Suprapubic skin (tissue), 4 donors: ENCODE measurements at regions not wholly inside any gene's neighbourhood (a gene's known extent, or its start where the extent isn't known, plus 50 kb on each side); places are given as distances from the start of the nearest gene placed in this dataset.

Experiments used
- DNase-seq, 2 donors: peaks; one replicate each; pipeline ENCODE4 v3.0.0-alpha.2; 2019; ENCODE audit warnings: low spot score in 2 of 2
- H3K27ac ChIP-seq: fragments of 200-600 bp; sonication (generic); one replicate; pipeline ENCODE4 v1.5.1; 2019
- H3K27me3 ChIP-seq: fragments of 200-600 bp; sonication (generic); one replicate; pipeline ENCODE4 v1.5.1; 2019
- H3K36me3 ChIP-seq: fragments of 200-600 bp; sonication (generic); one replicate; pipeline ENCODE4 v1.5.1; 2019
- H3K4me1 ChIP-seq: fragments of 200-600 bp; sonication (generic); one replicate; pipeline ENCODE4 v1.5.1; 2019
- H3K4me3 ChIP-seq: fragments of 200-600 bp; sonication (generic); one replicate; pipeline ENCODE4 v1.5.1; 2019; ENCODE audit warnings: mild to moderate bottlenecking
- H3K9me3 ChIP-seq: fragments of 200-600 bp; sonication (generic); one replicate; pipeline ENCODE4 v1.5.1; 2019
- EP300 ChIP-seq: sonication (generic); formaldehyde crosslinking; IDR thresholded peaks from one replicate; pipeline ENCODE4 v1.6.1; 2017; ENCODE audit warnings: antibody characterized with exemption
- POLR2A ChIP-seq, 2 donors: fragments of 450-650 bp; IDR thresholded peaks; one replicate each; pipeline ENCODE4 v1.6.1; 2017; ENCODE audit warnings: antibody characterized with exemption in 2 of 2, mild to moderate bottlenecking in 2 of 2, moderate library complexity in 2 of 2
- POLR2AphosphoS5 ChIP-seq, 3 donors: sonication (generic); formaldehyde crosslinking; IDR thresholded peaks; one replicate each; pipeline ENCODE4 v1.6.1; 2017; ENCODE audit warnings: antibody characterized with exemption in 3 of 3
- WGBS: methylation state at CpG from one replicate; pipeline ENCODE4 v1.1.5; 2018; 5-methylcytosine and 5-hydroxymethylcytosine counted together
- TF ChIP-seq, protein P1 (sequence below), 2 donors: fragments of 200-600 bp in 1 of 2; fragments of 450-650 bp in 1 of 2; sonication (generic) in 1 of 2; IDR thresholded peaks; one replicate each; pipeline ENCODE4 v1.5.1; 2016 to 2019; ENCODE audit warnings: antibody characterized with exemption in 2 of 2, mild to moderate bottlenecking in 1 of 2, moderate library complexity in 1 of 2

DNA sequence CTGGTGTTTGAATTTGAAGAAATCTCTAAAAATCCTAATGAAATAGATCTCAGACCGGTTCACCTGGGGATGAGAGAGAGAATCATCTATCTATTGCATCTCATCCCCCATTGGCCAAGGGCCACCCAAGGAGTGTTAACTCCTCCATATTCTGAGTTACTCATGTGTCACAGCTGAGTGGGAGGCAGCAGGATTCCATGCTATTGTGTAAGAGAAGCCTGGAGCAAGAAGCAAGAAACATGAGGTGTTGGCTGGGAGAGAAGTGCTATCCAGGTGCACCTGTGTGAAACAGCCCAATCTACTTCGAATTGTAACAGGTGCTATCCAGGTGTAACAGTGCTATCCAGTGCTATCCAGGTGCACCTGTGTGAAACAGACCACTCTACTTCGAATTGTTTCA is 150.3 kb upstream of the MAOA start:
- DNase-seq = no peak
- TF ChIP-seq POLR2AphosphoS5 (IDR thresholded peaks at IDR 0.05) (no peak), EP300 (no peak), POLR2A (IDR thresholded peaks at IDR 0.05) (no peak)
- TF ChIP-seq, protein P1, sequence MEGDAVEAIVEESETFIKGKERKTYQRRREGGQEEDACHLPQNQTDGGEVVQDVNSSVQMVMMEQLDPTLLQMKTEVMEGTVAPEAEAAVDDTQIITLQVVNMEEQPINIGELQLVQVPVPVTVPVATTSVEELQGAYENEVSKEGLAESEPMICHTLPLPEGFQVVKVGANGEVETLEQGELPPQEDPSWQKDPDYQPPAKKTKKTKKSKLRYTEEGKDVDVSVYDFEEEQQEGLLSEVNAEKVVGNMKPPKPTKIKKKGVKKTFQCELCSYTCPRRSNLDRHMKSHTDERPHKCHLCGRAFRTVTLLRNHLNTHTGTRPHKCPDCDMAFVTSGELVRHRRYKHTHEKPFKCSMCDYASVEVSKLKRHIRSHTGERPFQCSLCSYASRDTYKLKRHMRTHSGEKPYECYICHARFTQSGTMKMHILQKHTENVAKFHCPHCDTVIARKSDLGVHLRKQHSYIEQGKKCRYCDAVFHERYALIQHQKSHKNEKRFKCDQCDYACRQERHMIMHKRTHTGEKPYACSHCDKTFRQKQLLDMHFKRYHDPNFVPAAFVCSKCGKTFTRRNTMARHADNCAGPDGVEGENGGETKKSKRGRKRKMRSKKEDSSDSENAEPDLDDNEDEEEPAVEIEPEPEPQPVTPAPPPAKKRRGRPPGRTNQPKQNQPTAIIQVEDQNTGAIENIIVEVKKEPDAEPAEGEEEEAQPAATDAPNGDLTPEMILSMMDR (IDR thresholded peaks at IDR 0.05) = no peak
- Histone ChIP-seq H3K27me3 (no peaks in the 10 kb centered on the region), H3K4me3 (no peak overlapping the region), H3K9me3 (no peaks in the 10 kb centered on the region), H3K36me3 (no peaks in the 10 kb centered on the region), H3K4me1 (peaks cover 3% of the 10 kb centered on the region), H3K27ac (no peak overlapping the region)
- 39% methylated on average over 3 of the region's 3 CpGs for WGBS

DNA sequence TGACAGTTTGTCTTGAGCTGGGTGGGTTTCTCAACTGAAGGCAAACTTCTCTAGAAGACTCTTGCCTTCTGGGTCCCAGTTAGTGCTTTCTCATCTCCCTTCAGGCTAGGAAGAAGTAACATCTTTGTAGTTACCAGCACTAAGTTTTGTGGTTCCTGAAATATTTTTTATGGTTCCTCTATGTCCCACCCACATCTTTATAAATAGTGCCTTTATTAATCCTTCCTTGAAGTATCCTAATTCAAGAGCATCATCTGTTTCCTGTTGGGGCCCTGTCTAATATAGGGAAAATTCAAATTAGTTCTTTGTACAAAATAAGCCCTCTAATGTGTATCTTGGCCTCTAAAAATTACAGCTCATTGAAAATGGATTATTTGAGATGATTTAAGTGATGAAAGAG is 147.4 kb upstream of the MAOA start:
- H3K36me3 ChIP-seq = no peaks in the 10 kb centered on the region
- TF ChIP-seq POLR2A (IDR thresholded peaks at IDR 0.05) = no peak
- TF ChIP-seq EP300 = no peak
- no peak overlapping the region for H3K27ac ChIP-seq
- no peaks in the 10 kb centered on the region for H3K27me3 ChIP-seq
- no peaks in the 10 kb centered on the region for H3K9me3 ChIP-seq
- H3K4me3 ChIP-seq = no peak overlapping the region
- no peaks in the 10 kb centered on the region for H3K4me1 ChIP-seq
- DNase-seq = no peak

DNA sequence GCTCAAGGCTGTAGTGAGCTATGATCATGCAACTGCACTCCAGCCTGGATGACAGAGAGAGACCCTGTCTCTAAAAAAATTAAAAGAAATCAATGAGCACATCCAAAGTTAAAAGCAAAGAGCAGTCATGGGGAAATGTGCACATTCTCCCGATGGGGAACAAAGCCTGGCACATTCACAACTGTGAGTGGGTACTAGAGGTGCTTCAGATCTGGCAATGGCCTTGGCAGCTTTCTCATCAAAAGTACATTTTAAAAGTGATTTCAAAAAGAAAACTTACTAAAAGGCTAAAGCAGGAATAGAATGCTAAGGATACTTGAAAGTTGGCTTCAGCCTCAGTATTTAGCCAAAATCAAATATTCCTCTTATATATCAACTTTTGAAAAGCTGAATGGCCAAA is 145.9 kb upstream of the MAOA start:
- Histone ChIP-seq H3K4me1 (no peaks in the 10 kb centered on the region), H3K9me3 (no peaks in the 10 kb centered on the region), H3K36me3 (no peaks in the 10 kb centered on the region), H3K27me3 (no peaks in the 10 kb centered on the region), H3K4me3 (no peak overlapping the region), H3K27ac (no peak overlapping the region)
- no peak for DNase-seq
- TF ChIP-seq EP300 = no peak
- 95% methylated on average over 1 of the region's 1 CpG for WGBS

DNA sequence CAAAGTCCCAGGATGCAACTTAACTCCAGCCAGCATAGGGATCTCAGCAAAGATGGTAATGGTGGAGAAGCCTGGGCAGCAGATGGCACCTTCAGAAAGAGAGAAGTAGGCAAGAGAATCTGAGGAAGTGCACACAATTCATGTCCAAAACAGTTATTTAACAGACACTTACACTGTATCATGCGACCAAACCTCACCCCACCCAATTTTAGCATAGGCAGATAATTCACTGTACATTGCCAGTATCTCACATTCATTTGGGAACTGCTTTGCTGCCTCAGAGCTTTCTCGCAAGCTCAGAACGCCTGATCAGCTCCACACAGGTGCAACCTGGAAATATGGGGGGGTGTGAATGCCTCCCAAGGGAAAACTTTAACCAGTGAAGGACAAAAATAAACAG is 143.0 kb upstream of the MAOA start:
- Histone ChIP-seq H3K4me3 (no peak overlapping the region), H3K4me1 (no peaks in the 10 kb centered on the region), H3K27me3 (no peaks in the 10 kb centered on the region), H3K27ac (no peak overlapping the region), H3K36me3 (no peaks in the 10 kb centered on the region), H3K9me3 (no peaks in the 10 kb centered on the region)
- no peak for DNase-seq
- 82% methylated on average over 3 of the region's 3 CpGs for WGBS
- TF ChIP-seq EP300 (no peak), POLR2A (IDR thresholded peaks at IDR 0.05) (no peak), POLR2AphosphoS5 (IDR thresholded peaks at IDR 0.05) (no peak)
- TF ChIP-seq, protein P1 (IDR thresholded peaks at IDR 0.05) = no peak

DNA sequence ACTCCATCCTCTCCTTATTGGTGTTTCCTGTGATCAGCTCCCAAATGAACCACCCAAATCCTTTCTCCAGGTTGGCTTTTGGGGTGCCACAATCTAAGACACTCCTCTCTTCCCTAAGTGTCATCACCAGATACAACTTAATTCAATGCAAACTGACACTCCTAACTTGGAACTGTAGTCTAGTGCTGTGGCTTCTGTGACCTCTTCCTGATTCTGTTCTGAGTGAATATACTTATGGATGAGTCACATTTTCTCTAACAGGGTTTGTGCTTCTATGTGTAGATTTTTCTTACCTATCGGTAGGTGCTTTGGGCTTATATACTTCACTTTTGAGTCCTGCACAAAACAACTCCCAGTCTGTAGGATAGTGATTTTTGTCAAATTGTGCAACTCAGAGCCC is 141.3 kb upstream of the MAOA start:
- no peaks in the 10 kb centered on the region for H3K36me3 ChIP-seq
- no peak overlapping the region for H3K27ac ChIP-seq
- no peak for TF ChIP-seq EP300
- no peak for TF ChIP-seq POLR2AphosphoS5 (IDR thresholded peaks at IDR 0.05)
- H3K27me3 ChIP-seq = no peaks in the 10 kb centered on the region
- no peak for DNase-seq
- no peak overlapping the region for H3K4me3 ChIP-seq
- no peaks in the 10 kb centered on the region for H3K4me1 ChIP-seq
- WGBS = 100% methylated on average over 1 of the region's 1 CpG
- no peaks in the 10 kb centered on the region for H3K9me3 ChIP-seq

DNA sequence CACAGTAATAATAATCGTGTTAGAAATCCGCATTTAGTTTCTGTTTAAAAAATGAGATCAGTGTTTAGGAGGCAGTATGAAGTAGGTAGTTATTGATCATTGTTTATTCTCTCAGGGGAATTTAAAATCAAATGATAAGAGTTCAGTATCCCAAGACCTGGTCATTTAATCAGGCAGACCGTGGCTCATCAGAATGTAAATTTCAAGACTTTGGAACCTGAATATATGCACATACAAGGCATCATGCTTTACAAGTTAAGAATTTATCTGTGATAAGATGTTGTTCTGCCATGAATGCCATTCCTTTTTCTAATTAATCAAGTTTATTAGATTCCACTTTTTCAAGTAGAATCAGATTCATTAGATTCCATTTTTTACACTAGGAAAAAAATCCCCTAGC is 133.5 kb upstream of the MAOA start:
- TF ChIP-seq POLR2AphosphoS5 (IDR thresholded peaks at IDR 0.05) = no peak
- DNase-seq = no peak
- 78% methylated on average over 3 of the region's 3 CpGs for WGBS
- no peak overlapping the region for H3K4me3 ChIP-seq
- H3K4me1 ChIP-seq = no peaks in the 10 kb centered on the region
- H3K27ac ChIP-seq = no peak overlapping the region
- no peaks in the 10 kb centered on the region for H3K27me3 ChIP-seq
- no peaks in the 10 kb centered on the region for H3K36me3 ChIP-seq
- no peaks in the 10 kb centered on the region for H3K9me3 ChIP-seq

DNA sequence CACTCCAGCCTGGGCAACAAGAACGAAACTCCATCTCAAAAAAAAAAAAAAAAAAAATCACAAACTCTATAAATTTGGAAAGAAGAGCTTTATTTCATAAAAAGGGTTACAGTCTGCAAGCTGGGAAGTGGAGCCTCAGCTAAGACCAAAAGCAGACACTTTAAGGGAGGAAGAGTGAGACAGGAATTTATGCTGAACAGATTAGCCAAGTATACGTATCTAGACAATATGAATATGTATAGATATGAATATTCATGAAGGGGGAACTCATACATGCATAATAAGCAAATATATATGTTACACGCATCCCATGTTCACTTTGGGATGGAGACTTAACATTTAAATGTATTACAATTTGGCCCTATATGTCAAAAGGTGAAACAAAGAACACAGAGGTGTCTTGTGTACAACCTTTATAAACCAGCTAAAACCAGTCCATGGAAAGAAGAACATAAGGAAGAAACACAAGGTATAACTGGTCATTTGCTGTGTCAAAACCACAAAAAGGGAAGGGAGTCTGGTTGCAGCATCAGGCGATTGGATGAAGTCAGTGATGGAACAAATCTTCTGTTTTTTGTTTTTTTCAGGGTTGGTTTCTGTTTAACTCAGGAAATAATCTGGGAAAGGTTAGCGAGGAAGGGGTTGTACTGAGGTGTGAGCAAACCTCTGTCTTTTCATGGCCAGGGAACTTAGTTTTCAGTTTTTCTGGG is 130.0 kb upstream of the MAOA start:
- no peak for DNase-seq
- TF ChIP-seq EP300 (no peak), POLR2AphosphoS5 (IDR thresholded peaks at IDR 0.05) (no peak), POLR2A (IDR thresholded peaks at IDR 0.05) (no peak)
- TF ChIP-seq, protein P1 (IDR thresholded peaks at IDR 0.05) = no peak
- H3K27ac ChIP-seq = no peak overlapping the region
- no peaks in the 10 kb centered on the region for H3K36me3 ChIP-seq
- no peaks in the 10 kb centered on the region for H3K9me3 ChIP-seq
- 68% methylated on average over 5 of the region's 5 CpGs for WGBS
- H3K4me1 ChIP-seq = no peaks in the 10 kb centered on the region
- no peak overlapping the region for H3K4me3 ChIP-seq
- no peaks in the 10 kb centered on the region for H3K27me3 ChIP-seq
